ENCODE measurements at regions not wholly inside any gene's neighbourhood (a gene's known extent, or its start where the extent isn't known, plus 50 kb on each side); places are given as distances from the start of the nearest gene placed in this dataset.
"Not testable (repeated sequence)": the region's sequence is repeated elsewhere in the genome, so short reads cannot be mapped to it uniquely, and the experiment has no call there.

DNA sequence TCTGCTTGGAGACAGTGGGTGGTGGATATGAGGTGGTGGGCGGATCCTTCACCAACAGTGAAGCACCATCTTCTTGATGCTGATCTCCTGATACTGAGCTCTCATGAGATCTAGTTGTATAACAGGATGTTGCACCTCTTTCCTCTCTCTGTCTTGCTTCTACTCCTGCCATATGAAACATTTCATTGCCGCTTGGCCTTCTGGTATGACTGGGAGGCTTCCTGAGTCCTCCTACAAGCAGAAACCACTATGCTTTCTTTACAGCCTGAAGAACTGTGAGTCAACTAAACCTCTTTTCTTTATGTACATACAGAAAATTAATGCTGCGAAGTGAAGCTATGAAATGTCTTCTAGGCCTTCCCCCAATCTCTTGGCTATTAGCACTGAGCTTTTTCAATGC is 130.6 kb upstream of the ZNF519 start:
- H3K9me3 Mint-ChIP-seq; H3K4me3 Mint-ChIP-seq; H3K27me3 Mint-ChIP-seq (ENCODE audit: low read depth); H3K4me1 Mint-ChIP-seq (ENCODE audit: low read depth); H3K36me3 Mint-ChIP-seq (ENCODE audit: low read depth); H3K27ac Mint-ChIP-seq: not testable (repeated sequence)
- peak; percentile 9 for DNase-seq (ENCODE audit: low spot score)

DNA sequence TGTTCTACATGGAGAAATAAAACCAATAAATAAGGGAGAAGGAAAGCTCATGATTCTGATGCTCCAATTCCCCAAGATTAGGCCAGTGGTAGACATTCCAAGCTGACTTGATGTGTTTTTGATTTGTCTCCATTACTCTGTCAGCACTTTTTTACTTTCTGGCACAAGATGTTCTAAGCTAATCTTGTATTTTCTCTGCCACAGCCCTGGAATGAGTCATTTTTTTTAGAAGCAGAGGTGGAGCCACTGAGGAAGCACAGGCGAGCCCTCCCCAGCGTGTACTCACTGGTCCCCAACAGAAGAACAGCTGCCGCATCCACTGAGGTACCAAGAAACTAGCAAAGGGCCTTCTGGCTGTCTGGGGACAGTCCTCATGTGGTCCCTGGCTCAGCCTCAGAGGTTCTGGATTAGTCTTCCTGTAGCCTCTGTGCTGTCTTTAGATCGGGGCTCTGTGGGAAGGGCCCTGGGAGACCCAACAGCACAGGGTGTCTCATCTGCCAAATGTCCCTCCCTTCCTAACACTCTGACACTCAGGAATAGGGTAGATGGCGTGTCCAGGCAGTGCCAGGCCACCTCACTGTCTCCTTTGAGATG is 117.9 kb upstream of the ZNF519 start:
- H3K4me1 Mint-ChIP-seq (ENCODE audit: low read depth); H3K4me3 Mint-ChIP-seq; H3K36me3 Mint-ChIP-seq (ENCODE audit: low read depth); H3K27ac Mint-ChIP-seq; DNase-seq (ENCODE audit: low spot score); H3K9me3 Mint-ChIP-seq; H3K27me3 Mint-ChIP-seq (ENCODE audit: low read depth): not testable (repeated sequence)

GRCh38 chr18:14239224-14239623 is 107.0 kb upstream of the ZNF519 start:
- not testable (repeated sequence) for DNase-seq (ENCODE audit: low spot score); H3K4me3 Mint-ChIP-seq; H3K36me3 Mint-ChIP-seq (ENCODE audit: low read depth); H3K9me3 Mint-ChIP-seq; H3K27me3 Mint-ChIP-seq (ENCODE audit: low read depth); H3K27ac Mint-ChIP-seq
- H3K4me1 Mint-ChIP-seq (ENCODE audit: low read depth) = peaks cover 18% of the 10 kb centered on the region

GRCh38 chr18:14236356-14237048 is 104.3 kb upstream of the ZNF519 start:
- H3K9me3 Mint-ChIP-seq; DNase-seq (ENCODE audit: low spot score); H3K27ac Mint-ChIP-seq; H3K36me3 Mint-ChIP-seq (ENCODE audit: low read depth); H3K4me3 Mint-ChIP-seq; H3K27me3 Mint-ChIP-seq (ENCODE audit: low read depth): not testable (repeated sequence)
- peaks cover 14% of the 10 kb centered on the region for H3K4me1 Mint-ChIP-seq (ENCODE audit: low read depth)

GRCh38 chr18:14225286-14225679 is 93.0 kb upstream of the ZNF519 start:
- H3K9me3 Mint-ChIP-seq; DNase-seq (ENCODE audit: low spot score); H3K4me1 Mint-ChIP-seq (ENCODE audit: low read depth); H3K4me3 Mint-ChIP-seq; H3K27ac Mint-ChIP-seq; H3K36me3 Mint-ChIP-seq (ENCODE audit: low read depth); H3K27me3 Mint-ChIP-seq (ENCODE audit: low read depth): not testable (repeated sequence)

DNA sequence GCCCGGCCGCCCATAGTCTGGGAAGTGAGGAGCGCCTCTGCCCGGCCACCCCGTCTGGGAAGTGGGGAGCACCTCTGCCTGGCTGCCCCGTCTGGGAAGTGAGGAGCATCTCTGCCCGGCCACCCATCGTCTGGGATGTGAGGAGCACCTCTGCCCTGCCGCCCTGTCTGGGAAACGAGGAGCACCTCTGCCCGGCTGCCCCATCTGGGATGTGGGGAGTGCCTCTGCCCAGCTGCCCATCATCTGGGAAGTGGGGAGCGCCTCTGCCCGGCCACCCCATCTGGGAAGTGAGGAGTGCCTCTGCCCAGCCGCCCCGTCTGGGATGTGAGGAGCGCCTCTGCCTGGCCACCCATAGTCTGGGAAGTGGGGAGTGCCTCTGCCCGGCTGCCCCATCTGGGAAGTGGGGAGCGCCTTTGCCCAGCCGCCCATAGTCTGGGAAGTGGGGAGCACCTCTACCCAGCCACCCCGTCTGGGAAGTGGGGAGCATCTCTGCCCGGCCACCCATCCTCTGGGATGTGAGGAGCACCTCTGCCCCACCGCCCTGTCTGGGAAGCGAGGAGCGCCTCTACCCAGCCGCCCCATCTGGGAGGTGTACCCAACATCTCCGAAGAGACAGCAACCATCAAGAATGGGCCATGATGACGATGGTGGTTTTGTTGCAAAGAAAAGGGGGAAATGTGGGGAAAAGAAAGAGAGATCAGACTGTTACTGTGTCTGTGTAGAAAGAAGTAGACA is 92.5 kb upstream of the ZNF519 start:
- H3K36me3 Mint-ChIP-seq (ENCODE audit: low read depth); H3K4me3 Mint-ChIP-seq; DNase-seq (ENCODE audit: low spot score); H3K4me1 Mint-ChIP-seq (ENCODE audit: low read depth); H3K27ac Mint-ChIP-seq; H3K9me3 Mint-ChIP-seq; H3K27me3 Mint-ChIP-seq (ENCODE audit: low read depth): not testable (repeated sequence)

- not testable (repeated sequence) for H3K36me3 Mint-ChIP-seq (ENCODE audit: low read depth); H3K4me3 Mint-ChIP-seq; H3K27me3 Mint-ChIP-seq (ENCODE audit: low read depth); H3K27ac Mint-ChIP-seq; H3K4me1 Mint-ChIP-seq (ENCODE audit: low read depth); H3K9me3 Mint-ChIP-seq; DNase-seq (ENCODE audit: low spot score)
Measured at GRCh38 chr18:14223919-14224318, 91.7 kb upstream of the ZNF519 start.

GRCh38 chr18:14223231-14223822 is 91.1 kb upstream of the ZNF519 start:
- not testable (repeated sequence) for H3K4me3 Mint-ChIP-seq, H3K9me3 Mint-ChIP-seq

DNA sequence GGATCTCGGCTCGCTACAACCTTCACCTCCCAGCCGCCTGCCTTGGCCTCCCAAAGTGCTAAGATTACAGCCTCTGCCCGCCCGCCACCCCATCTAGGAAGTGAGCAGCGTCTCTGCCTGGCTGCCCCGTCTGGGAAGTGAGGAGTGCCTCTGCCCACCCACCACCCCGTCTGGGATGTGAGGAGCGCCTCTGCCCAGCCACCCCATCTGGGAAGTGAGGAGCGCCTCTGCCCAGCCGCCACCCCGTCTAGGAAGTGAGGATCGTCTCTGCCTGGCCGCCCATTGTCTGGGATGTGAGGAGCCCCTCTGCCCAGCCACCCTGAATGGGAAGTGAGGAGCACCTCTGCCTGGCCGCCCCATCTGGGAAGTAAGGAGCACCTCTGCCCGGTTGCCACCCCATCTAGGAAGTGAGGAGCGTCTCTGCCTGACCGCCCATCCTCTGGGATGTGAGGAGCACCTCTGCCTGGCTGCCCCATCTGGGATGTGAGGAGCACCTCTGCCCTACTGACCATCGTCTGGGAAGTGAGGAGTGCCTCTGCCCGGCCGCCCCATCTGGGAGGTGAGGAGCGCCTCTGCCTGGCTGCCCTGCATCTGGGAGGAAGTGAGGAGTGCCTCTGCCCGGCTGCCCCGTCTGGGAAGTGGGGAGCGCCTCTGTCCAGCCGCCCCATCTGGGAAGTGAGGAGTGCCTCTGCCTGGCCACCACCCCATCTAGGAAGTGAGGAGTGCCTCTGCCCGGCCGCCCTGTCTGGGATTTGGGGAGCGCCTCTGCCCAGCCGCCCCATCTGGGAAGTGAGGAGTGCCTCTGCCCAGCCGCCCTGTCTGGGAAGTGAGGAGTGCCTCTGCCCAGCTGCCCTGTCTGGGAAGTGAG is 90.4 kb upstream of the ZNF519 start:
- H3K9me3 Mint-ChIP-seq; H3K36me3 Mint-ChIP-seq (ENCODE audit: low read depth); H3K27me3 Mint-ChIP-seq (ENCODE audit: low read depth); DNase-seq (ENCODE audit: low spot score); H3K4me3 Mint-ChIP-seq; H3K4me1 Mint-ChIP-seq (ENCODE audit: low read depth); H3K27ac Mint-ChIP-seq: not testable (repeated sequence)

More at GRCh38 chr18:14223231-14223822, 91.1 kb upstream of the ZNF519 start:
- not testable (repeated sequence) for H3K36me3 Mint-ChIP-seq (ENCODE audit: low read depth); H3K27ac Mint-ChIP-seq; H3K27me3 Mint-ChIP-seq (ENCODE audit: low read depth); DNase-seq (ENCODE audit: low spot score); H3K4me1 Mint-ChIP-seq (ENCODE audit: low read depth)

DNA sequence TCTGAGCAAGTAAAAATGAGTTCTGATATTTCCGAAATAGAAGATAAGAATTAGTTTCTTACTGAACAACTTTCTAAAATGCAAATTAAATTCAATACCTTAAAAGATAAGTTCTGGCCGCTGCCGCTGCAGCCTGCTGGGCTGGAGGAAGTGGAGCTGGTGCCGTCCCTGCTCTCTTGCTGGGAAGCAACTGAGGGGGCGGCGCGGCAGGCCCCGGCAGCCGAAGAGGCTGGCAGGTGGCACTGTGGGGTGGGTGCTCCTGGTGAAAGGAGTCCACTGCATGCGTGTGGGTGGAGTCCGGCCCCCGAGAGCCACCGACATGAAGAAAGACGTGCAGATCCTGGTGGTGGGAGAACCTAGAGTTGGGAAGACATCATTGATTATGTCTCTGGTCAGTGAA is 89.5 kb upstream of the ZNF519 start:
- H3K27me3 Mint-ChIP-seq (ENCODE audit: low read depth) = no peaks in the 10 kb centered on the region
- H3K4me1 Mint-ChIP-seq (ENCODE audit: low read depth) = no peaks in the 10 kb centered on the region
- H3K27ac Mint-ChIP-seq = no peak overlapping the region
- DNase-seq (ENCODE audit: low spot score) = no peak
- no peak overlapping the region for H3K4me3 Mint-ChIP-seq
- H3K9me3 Mint-ChIP-seq = peaks cover 4% of the 10 kb centered on the region
- peaks cover 3% of the 10 kb centered on the region for H3K36me3 Mint-ChIP-seq (ENCODE audit: low read depth)

DNA sequence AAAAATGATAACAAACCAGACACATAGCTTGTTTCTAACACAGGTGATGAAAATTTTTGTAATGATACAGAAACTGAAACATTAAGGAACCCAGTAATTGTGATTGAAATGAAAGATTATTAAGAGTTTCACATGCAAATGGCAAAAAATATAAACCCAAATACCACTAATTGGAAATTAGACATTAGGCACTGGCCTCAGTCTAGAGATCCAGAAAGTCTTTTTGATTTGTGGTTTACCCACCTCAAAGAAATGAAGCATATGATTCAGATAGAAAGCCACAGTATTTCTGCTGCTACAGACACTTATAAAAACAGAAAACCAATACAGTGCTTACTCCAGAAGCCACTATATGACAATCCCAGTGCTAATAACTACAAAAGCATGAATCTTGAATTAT is 83.7 kb upstream of the ZNF519 start:
- H3K36me3 Mint-ChIP-seq (ENCODE audit: low read depth); H3K27ac Mint-ChIP-seq; H3K9me3 Mint-ChIP-seq; DNase-seq (ENCODE audit: low spot score); H3K4me3 Mint-ChIP-seq; H3K27me3 Mint-ChIP-seq (ENCODE audit: low read depth); H3K4me1 Mint-ChIP-seq (ENCODE audit: low read depth): not testable (repeated sequence)

DNA sequence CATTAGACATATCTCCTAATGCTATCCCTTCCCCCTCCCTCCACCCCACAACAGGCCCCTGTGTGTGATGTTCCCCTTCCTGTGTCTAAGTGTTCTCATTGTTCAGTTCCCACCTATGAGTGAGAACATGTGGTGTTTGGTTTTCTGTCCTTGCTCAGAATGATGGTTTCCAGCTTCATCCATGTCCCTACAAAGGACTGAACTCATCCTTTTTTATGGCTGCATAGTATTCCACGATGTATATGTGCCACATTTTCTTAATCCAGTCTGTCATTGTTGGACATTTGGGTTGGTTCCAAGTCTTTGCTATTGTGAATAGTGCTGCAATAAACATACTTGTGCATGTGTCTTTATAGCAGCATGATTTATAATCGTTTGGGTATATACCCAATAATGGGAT is 71.2 kb upstream of the ZNF519 start:
- H3K36me3 Mint-ChIP-seq (ENCODE audit: low read depth); H3K4me1 Mint-ChIP-seq (ENCODE audit: low read depth); H3K27me3 Mint-ChIP-seq (ENCODE audit: low read depth): not testable (repeated sequence)

GRCh38 chr18:14190776-14191442 is 58.7 kb upstream of the ZNF519 start:
- Mint-ChIP-seq H3K4me1 (ENCODE audit: low read depth) (peaks cover 15% of the 10 kb centered on the region), H3K27ac (peak overlapping the region; percentile 53)
- H3K36me3 Mint-ChIP-seq (ENCODE audit: low read depth); H3K9me3 Mint-ChIP-seq; H3K4me3 Mint-ChIP-seq; DNase-seq (ENCODE audit: low spot score); H3K27me3 Mint-ChIP-seq (ENCODE audit: low read depth): not testable (repeated sequence)

More for the DNA sequence above, 71.2 kb upstream of the ZNF519 start:
- H3K9me3 Mint-ChIP-seq; H3K4me3 Mint-ChIP-seq; H3K27ac Mint-ChIP-seq; DNase-seq (ENCODE audit: low spot score): not testable (repeated sequence)

Measured in T-helper 2 cell treated with Interferon-gamma antibody and Interleukin-4, amounts not matched to agents 5 μg/mL and 100 μg/mL, for 36 hours (primary cell).